PC-9 (cell line): ENCODE measurements at regions not wholly inside any gene's neighbourhood (a gene's known extent, or its start where the extent isn't known, plus 50 kb on each side); places are given as distances from the start of the nearest gene placed in this dataset.

ENCODE experiments used
- CTCF ChIP-seq: fragments of 200-600 bp; sonication (generic); conservative IDR thresholded peaks from 2 replicates; pipeline ENCODE4 v1.6.1; 2017; ENCODE audit warnings: mixed run types, antibody characterized with exemption, mild to moderate bottlenecking, moderate library complexity
- EZH2 ChIP-seq: fragments of 200-600 bp; sonication (generic); IDR thresholded peaks from 2 replicates; pipeline ENCODE4 v1.8.0; 2017; ENCODE audit warnings: antibody characterized with exemption, low read depth

GRCh38 chr1:4944072-4944471 is 289.7 kb downstream of the AJAP1 start:
- TF ChIP-seq CTCF (no peak), EZH2 (no peak)
